DOHH2 (cell line): ENCODE measurements at regions not wholly inside any gene's neighbourhood (a gene's known extent, or its start where the extent isn't known, plus 50 kb on each side); places are given as distances from the start of the nearest gene placed in this dataset.

Experiments
- CTCF ChIP-seq: fragments of 200-600 bp; sonication (generic); IDR thresholded peaks from one replicate; pipeline ENCODE4 v1.5.1; 2014; ENCODE audit warnings: antibody characterized with exemption, mild to moderate bottlenecking, low read depth, low read length; ENCODE audit not compliant: poor library complexity, severe bottlenecking
- EZH2phosphoT487 ChIP-seq: fragments of 200-600 bp; sonication (generic); IDR thresholded peaks from 2 replicates; pipeline ENCODE4 v1.6.1; 2017; ENCODE audit warnings: borderline replicate concordance, mild to moderate bottlenecking, antibody characterized with exemption, low read length, moderate library complexity, mixed read lengths

- TF ChIP-seq CTCF (no peak), EZH2phosphoT487 (no peak)
Observed at GRCh38 chr6:168794491-168794890, 353.5 kb downstream of the SMOC2 start.
